Epithelial cell of prostate (primary cell): ENCODE measurements at regions not wholly inside any gene's neighbourhood (a gene's known extent, or its start where the extent isn't known, plus 50 kb on each side); places are given as distances from the start of the nearest gene placed in this dataset.
A peak's percentile ranks its signal among the peaks of the same experiment; 100 is the strongest.

Experiments
- DNase-seq: peaks from one replicate; pipeline ENCODE4 v3.0.0-alpha.2; 2011; ENCODE audit warnings: low read depth, low spot score
- H3K27ac ChIP-seq: fragments of 450-650 bp; 2 replicates; pipeline ENCODE4 v1.5.1; 2017; ENCODE audit warnings: mild to moderate bottlenecking

GRCh38 chr2:156695020-156695419, 258.8 kb downstream of the GPD2 start:
- no peak for DNase-seq
- no peak overlapping the region for H3K27ac ChIP-seq

GRCh38 chr2:156695595-156695994, 259.4 kb downstream of the GPD2 start:
- DNase-seq = no peak

GRCh38 chr2:156697906-156698305, 261.7 kb downstream of the GPD2 start:
- DNase-seq = no peak

More at GRCh38 chr2:156695595-156695994, 259.4 kb downstream of the GPD2 start:
- H3K27ac ChIP-seq = no peak overlapping the region

GRCh38 chr2:156700681-156701080, 264.5 kb downstream of the GPD2 start:
- no peak overlapping the region for H3K27ac ChIP-seq
- no peak for DNase-seq

More at GRCh38 chr2:156697906-156698305, 261.7 kb downstream of the GPD2 start:
- no peak overlapping the region for H3K27ac ChIP-seq

GRCh38 chr2:156702541-156702940, 266.4 kb downstream of the GPD2 start:
- no peak overlapping the region for H3K27ac ChIP-seq
- no peak for DNase-seq

- no peak for DNase-seq
- no peak overlapping the region for H3K27ac ChIP-seq
Measured at GRCh38 chr2:156703642-156704041, 267.5 kb downstream of the GPD2 start.

- H3K27ac ChIP-seq = no peak overlapping the region
- no peak for DNase-seq
Measured at GRCh38 chr2:156704132-156704531, 268.0 kb downstream of the GPD2 start.

- no peak for DNase-seq
Measured at GRCh38 chr2:156704617-156705016, 268.4 kb downstream of the GPD2 start.

GRCh38 chr2:156706576-156706975, 270.4 kb downstream of the GPD2 start:
- no peak for DNase-seq
- no peak overlapping the region for H3K27ac ChIP-seq

More at GRCh38 chr2:156704617-156705016, 268.4 kb downstream of the GPD2 start:
- no peak overlapping the region for H3K27ac ChIP-seq

- H3K27ac ChIP-seq = no peak overlapping the region
- peak; percentile 10 for DNase-seq
Measured at GRCh38 chr2:156708051-156708450, 271.9 kb downstream of the GPD2 start.

- no peak for DNase-seq
Measured at GRCh38 chr2:156709091-156709490, 272.9 kb downstream of the GPD2 start.

GRCh38 chr2:156719036-156719435, 282.9 kb downstream of the GPD2 start:
- H3K27ac ChIP-seq = no peak overlapping the region
- DNase-seq = no peak

More at GRCh38 chr2:156709091-156709490, 272.9 kb downstream of the GPD2 start:
- no peak overlapping the region for H3K27ac ChIP-seq

- DNase-seq = no peak
- no peak overlapping the region for H3K27ac ChIP-seq
Measured at GRCh38 chr2:156727867-156728266, 291.7 kb downstream of the GPD2 start.

GRCh38 chr2:156728328-156728727, 292.1 kb downstream of the GPD2 start:
- no peak overlapping the region for H3K27ac ChIP-seq
- DNase-seq = no peak

GRCh38 chr2:156731506-156731905, 295.3 kb downstream of the GPD2 start:
- no peak for DNase-seq
- H3K27ac ChIP-seq = no peak overlapping the region

GRCh38 chr2:156736950-156737349, 300.8 kb downstream of the GPD2 start:
- H3K27ac ChIP-seq = no peak overlapping the region
- no peak for DNase-seq

GRCh38 chr2:156739301-156739700, 303.1 kb downstream of the GPD2 start:
- no peak overlapping the region for H3K27ac ChIP-seq
- no peak for DNase-seq

GRCh38 chr2:156745619-156746018, 309.4 kb downstream of the GPD2 start:
- no peak overlapping the region for H3K27ac ChIP-seq
- DNase-seq = no peak

GRCh38 chr2:156748221-156748620, 312.0 kb downstream of the GPD2 start:
- no peak overlapping the region for H3K27ac ChIP-seq
- DNase-seq = no peak

GRCh38 chr2:156752042-156752441, 315.9 kb downstream of the GPD2 start:
- DNase-seq = no peak
- no peak overlapping the region for H3K27ac ChIP-seq

- no peak overlapping the region for H3K27ac ChIP-seq
- no peak for DNase-seq
Measured at GRCh38 chr2:156753766-156754165, 317.6 kb downstream of the GPD2 start.

GRCh38 chr2:156756516-156756915, 320.3 kb downstream of the GPD2 start:
- no peak overlapping the region for H3K27ac ChIP-seq
- no peak for DNase-seq

- no peak for DNase-seq
- H3K27ac ChIP-seq = no peak overlapping the region
Measured at GRCh38 chr2:156763174-156763573, 327.0 kb downstream of the GPD2 start.
